A673 (cell line): ENCODE measurements at regions not wholly inside any gene's neighbourhood (a gene's known extent, or its start where the extent isn't known, plus 50 kb on each side); places are given as distances from the start of the nearest gene placed in this dataset.

Experiments
- CTCF ChIP-seq: fragments of 300-800, 200-600 bp; sonication (generic); conservative IDR thresholded peaks from 2 replicates; pipeline ENCODE4 v1.5.1; 2017; ENCODE audit warnings: low read depth, mild to moderate bottlenecking, antibody characterized with exemption, low read length, moderate library complexity, mixed read lengths
- EZH2 ChIP-seq: fragments of 200-600 bp; sonication (generic); IDR thresholded peaks from 2 replicates; pipeline ENCODE4 v1.6.1; 2017; ENCODE audit warnings: borderline replicate concordance, low read depth, mild to moderate bottlenecking, mixed read lengths, antibody characterized with exemption, low read length; ENCODE audit not compliant: poor library complexity, severe bottlenecking

- no peak for TF ChIP-seq EZH2
- TF ChIP-seq CTCF, result no peak
Measured at GRCh38 chr5:107753427-107753826, 82.7 kb upstream of the EFNA5 start.
